GM12873 (cell line): ENCODE measurements at regions not wholly inside any gene's neighbourhood (a gene's known extent, or its start where the extent isn't known, plus 50 kb on each side); places are given as distances from the start of the nearest gene placed in this dataset.

ENCODE experiments used
- CTCF ChIP-seq: IDR thresholded peaks from 2 replicates; pipeline ENCODE4 v1.5.1; 2012; ENCODE audit warnings: low read depth, mild to moderate bottlenecking, moderate library complexity, low read length, control low read depth; ENCODE audit not compliant: insufficient read depth; ENCODE audit errors: missing control alignments

DNA sequence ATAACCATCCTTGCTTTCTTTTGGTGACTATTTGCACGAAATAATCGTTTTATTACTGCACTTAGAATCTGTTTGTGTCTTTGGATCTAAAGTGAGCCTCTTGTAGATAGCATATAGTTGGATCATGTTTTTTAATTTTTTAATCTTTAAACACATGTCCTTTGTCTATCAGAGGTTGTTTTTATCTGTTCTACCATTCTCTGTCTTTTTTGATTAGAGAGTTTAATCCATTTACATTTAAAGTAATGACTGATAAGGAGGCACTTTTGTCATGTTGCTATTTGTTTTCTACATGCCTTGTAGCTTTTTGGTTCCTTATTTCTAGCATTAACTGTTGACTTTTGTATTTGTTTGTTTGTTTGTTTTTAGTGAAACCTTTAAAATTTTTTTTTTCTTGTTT, 506.2 kb upstream of the RGS6 start:
- TF ChIP-seq CTCF, result no peak

DNA sequence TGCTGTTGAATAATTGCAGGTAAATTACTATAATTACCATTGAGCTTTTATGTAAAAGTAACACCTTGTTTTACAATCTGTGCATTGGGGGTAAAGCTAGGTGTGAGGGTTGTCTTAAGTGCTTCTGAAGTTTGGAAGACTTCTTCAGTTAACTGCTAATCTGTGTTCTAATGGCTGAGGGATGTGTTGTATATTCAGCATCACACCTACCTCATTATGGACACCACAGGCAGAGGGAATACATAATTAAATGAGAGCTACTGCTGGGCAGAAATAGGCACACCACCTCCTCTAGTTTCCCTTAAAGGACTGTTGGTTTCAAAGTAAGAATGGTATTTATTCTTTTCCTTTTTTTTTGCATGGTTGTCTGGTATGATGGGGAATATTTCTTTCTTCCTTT, 502.3 kb upstream of the RGS6 start:
- no peak for TF ChIP-seq CTCF

GRCh38 chr14:71430321-71430677, 501.9 kb upstream of the RGS6 start:
- TF ChIP-seq CTCF, result no peak

DNA sequence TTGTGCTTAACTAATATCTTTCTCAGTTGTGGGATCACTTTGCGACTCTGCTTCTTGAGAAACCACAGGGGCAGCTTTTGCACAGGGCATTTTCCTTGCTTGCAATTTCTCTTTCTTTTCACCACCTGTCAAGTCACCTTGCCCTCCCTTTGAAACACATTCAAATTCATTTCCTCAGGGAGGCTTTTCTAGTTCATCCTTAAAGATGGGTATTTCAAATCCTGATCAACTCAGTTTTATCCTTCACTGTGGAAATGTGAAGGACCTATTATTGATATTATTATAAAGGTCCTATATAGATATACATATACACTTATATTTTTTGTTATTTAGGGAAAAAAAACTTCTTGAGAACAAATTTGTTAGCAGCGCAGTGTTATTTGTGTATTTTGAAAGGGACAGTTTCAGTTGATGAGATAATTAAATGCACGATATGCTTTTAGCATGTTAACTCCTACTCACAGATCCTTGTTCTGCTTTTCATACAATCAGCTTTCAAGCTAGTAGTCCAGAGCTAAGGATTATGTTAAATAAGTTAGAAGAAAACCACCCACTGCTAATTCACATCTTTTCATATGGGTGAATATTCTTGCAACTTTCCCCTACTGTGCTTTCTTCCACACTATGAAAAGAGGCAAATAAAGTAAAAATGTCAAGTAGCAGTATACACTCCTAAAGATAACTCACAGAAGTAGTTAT, 501.4 kb upstream of the RGS6 start:
- no peak for TF ChIP-seq CTCF

DNA sequence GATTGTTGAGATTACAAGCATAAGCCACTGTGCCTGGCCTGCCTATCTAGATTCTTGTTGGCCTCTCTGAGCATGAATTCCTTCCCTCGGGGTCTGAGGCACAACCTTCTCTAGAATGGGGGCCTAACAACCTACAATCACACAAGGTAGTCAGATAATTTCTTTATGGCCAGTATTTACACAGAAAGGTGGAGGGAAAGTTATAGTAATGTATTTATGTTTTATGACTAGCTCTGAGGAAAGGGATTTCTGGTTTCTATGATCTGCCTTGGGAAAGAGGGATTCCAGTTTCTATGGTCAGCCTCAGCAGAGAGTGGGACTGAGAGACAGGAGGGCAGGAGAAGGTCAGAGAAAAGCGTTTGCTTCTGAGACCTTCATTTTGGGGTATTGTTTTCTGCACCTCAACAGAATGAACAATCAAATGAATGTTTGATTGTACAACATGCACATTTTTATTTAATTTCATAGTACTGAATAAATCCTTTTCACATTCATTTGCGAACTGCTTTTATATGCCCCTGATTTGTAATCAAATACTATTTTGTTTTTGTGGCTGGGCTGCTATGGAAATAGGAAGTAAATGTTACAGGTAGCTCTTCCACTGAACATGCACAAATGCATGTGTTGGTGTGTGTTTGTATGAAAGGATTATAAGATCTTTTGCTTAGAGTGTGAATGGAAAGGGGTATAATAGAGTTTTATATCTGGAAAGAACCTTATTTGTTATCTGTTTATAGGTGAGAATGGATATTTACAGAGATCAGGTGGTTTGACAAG, 499.7 kb upstream of the RGS6 start:
- no peak for TF ChIP-seq CTCF

GRCh38 chr14:71433303-71433702, 498.9 kb upstream of the RGS6 start:
- no peak for TF ChIP-seq CTCF

- no peak for TF ChIP-seq CTCF
Measured at GRCh38 chr14:71437870-71438269, 494.4 kb upstream of the RGS6 start.
